Activated CD4-positive, alpha-beta T cell treated with anti-CD3 and anti-CD28 coated beads, Interleukin-2, Interleukin-4, amounts not matched to agents 100 ng/mL and 50 ng/mL, durations not matched to agents 16 hours and 8 hours (primary cell): ENCODE measurements at regions not wholly inside any gene's neighbourhood (a gene's known extent, or its start where the extent isn't known, plus 50 kb on each side); places are given as distances from the start of the nearest gene placed in this dataset.
A peak's percentile ranks its signal among the peaks of the same experiment; 100 is the strongest.

Experiments
- DNase-seq: peaks from one replicate; pipeline ENCODE4 v3.0.0-alpha.2; 2020; ENCODE audit warnings: low spot score

GRCh38 chr5:168209244-168209995, 82.0 kb upstream of the WWC1 start:
- no peak for DNase-seq

DNA sequence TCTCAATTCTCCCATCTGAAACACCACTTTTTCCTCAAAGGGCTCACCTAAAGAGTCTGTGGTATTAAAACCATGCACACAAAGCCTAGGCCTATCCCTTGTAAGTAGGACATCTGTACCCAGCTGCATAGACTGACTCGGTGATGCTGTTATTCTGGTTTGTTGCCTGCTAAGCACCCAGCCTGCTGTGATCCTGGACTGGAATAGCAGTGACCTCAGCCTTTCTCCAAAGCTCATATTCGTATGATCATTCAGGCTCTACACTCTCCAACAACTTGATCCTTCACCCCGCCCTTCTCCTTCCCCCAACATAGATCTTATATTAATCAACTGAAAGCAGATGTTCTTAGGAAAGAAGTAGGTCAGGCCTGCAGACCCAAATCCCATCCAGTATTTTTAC, 81.4 kb upstream of the WWC1 start:
- no peak for DNase-seq

DNA sequence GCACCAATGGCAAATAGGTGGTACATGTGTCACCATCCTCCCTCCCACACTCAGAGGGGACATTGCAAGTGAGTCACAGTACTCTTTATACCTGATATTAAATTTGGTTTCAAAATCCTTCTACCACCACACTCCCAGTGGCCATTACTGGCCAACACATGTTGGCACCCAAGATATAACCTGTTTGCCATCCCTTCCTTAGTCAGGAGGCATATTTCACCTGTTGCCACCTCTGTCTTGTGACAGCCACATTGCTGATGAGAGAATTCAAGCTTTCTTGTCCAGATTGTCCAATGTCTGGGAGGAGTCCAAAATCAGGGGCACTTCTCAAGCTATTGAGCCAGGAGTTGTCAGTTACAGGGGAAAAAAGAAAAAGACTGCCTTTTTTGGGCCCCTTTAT, 80.2 kb upstream of the WWC1 start:
- no peak for DNase-seq

DNA sequence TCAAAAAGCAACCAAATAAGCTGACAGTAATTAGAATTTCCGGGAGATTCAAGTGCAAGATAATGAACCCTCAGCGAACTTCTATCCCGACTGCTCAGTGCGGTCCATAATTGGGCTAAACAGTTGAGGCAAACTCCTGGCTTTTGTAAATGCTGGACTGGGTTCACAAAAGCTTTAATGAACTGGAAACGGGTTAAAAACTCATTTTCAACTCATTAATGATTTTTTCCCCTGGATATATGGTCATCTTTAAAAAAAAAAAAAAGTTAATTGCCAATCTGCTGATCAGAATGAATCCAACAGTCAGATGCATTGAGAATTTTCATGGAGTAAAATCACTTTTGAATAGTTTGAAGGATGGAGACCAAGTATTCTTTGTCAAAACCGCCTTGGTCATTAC, 79.5 kb upstream of the WWC1 start:
- DNase-seq = no peak

DNA sequence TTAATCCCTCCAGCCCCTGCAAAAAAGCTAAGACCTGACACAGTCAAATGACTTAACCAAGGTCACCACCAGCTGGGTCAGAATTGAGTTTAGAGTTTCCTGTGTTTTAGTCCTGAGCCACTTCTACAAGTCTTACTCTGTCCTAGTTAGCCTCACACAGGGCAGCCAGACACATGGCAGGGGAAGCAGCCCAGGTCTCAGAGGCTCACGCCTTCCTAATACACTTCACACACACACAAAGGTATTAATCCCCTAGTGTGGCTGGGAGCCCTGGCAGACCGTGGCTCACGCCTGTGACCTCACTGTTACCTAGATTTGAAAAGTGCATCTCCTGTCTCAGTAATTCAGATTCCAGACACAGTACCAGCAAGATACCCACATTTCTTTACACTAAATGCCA, 77.4 kb upstream of the WWC1 start:
- DNase-seq = no peak

DNA sequence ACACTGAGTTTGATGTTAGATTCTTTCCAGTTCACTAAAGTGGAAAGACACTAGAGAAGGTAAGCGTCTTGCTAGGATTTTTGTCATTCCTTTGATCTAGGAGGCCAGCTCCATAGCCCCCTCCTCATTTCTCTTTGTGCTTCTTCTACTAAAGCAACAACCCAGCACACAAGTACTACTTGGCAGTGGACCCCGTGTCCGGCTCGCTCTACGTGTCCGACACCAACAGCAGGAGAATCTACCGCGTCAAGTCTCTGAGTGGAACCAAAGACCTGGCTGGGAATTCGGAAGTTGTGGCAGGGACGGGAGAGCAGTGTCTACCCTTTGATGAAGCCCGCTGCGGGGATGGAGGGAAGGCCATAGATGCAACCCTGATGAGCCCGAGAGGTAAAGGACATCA, 76.6 kb upstream of the WWC1 start:
- DNase-seq = no peak

GRCh38 chr5:168215646-168216045, 75.8 kb upstream of the WWC1 start:
- no peak for DNase-seq

DNA sequence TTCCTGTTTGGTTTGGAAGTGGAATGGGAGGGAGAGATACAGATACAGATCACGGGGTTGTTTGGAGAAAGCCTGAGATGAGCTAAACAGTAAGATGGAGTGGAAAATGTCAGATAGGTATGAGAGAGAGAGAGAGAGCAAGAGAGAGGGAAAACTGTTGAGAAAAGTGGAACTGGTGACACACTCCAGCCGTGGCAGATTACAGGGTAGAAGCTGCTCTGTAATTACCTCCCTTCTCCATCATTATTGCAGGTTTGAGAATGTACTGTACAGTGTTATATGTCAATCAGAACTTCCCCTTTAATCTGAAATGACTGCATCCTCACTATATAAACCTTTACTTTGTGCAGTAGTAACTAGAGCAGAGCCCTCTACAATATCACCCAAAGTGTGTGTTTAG, 74.5 kb upstream of the WWC1 start:
- DNase-seq = no peak

DNA sequence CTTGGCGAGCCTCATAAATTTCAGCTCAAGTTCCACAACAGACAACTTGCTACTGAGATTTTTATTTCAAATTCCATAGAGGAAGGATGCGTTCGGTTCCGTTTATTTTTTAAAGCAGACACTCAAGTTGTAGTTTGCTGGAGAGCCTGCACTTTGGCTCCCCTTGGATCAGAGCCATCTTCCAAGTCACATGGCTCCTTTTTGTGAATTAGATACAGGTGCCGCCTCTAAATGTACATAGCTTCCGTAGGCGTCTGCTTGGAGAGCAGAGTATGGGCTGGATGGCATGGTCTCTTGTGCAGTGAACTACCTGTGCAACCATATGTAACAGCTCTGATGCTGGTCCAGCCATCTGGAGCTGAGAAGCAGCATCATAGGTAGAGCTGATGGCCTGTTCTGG, 73.9 kb upstream of the WWC1 start:
- DNase-seq = no peak

GRCh38 chr5:168218746-168219145, 72.7 kb upstream of the WWC1 start:
- no peak for DNase-seq

GRCh38 chr5:168219515-168220410, 71.7 kb upstream of the WWC1 start:
- DNase-seq = peak; percentile 62

DNA sequence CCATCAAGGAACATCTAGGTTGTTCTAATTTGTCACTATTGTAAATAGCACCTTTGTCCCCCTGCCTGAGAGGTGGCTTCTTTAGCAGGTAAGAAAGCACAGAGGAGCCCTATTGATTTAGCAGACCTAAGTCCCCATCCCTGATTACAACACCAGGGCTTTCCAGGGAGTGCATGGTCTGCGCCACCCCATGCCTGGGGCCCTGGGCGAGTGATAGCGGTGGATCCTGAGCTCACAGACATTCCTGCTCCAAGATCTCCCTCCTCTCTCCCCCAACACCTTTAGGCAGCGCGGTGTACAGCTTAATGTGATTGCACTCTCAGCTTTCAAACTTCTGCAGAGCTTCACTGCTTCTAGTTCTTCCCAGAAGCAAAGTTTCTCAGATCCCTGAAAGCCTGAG, 67.4 kb upstream of the WWC1 start:
- no peak for DNase-seq

DNA sequence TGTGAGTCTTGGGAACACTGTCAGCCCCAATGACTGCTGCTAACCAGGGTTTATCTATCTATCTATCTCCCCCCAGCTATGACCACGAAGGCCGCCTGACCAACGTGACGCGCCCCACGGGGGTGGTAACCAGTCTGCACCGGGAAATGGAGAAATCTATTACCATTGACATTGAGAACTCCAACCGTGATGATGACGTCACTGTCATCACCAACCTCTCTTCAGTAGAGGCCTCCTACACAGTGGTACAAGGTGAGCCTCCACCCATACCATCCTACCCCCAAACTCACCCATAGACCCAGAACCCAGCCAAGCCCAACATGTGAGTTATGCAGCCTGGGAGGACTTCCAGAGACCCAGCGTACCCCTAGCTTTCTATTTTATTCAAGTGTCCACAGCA, 65.4 kb upstream of the WWC1 start:
- DNase-seq = no peak

- DNase-seq = no peak
Observed at GRCh38 chr5:168227001-168227400, 64.4 kb upstream of the WWC1 start.

- no peak for DNase-seq
Observed at GRCh38 chr5:168227973-168228615, 63.4 kb upstream of the WWC1 start.

DNA sequence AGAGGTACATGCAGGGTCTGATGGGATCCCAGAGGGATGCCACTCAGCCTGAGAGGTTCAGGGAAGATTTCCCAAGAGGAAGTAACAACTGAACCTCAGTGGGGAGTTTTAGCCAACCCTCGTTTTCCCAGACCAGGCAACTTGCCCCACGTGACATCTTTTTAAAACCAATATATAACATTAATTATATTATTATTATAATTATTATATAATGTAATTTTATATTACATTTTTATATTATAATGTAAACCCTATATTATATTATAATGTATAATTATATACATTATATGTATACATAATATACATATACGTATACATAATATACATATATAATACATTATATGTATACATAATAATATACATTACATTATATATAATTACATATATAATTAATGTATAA, 62.8 kb upstream of the WWC1 start:
- no peak for DNase-seq

- DNase-seq = no peak
Observed at GRCh38 chr5:168234133-168234532, 57.3 kb upstream of the WWC1 start.

GRCh38 chr5:168238463-168238862, 53.0 kb upstream of the WWC1 start:
- no peak for DNase-seq

DNA sequence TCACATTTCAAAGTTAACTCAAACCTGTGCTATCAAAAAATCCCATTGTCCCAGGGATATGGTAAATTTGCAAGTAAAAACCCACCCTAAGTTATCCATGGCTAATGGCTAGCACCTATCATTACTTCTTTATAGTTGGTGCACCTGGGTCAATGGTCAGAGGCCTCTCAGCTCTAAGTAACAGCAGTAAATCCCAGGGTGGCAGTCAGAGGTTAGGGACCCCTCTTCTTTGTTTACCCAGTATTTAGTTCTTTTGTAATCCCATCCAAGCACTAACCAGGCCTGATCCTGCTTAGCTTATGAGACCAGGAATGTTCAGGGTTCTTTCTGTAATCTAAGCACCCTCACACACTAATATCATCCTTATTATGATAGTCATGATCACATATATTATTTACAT, 52.1 kb upstream of the WWC1 start:
- no peak for DNase-seq
